Keratinocyte (primary cell): ENCODE measurements at regions not wholly inside any gene's neighbourhood (a gene's known extent, or its start where the extent isn't known, plus 50 kb on each side); places are given as distances from the start of the nearest gene placed in this dataset.
"Not testable (repeated sequence)": the region's sequence is repeated elsewhere in the genome, so short reads cannot be mapped to it uniquely, and the experiment has no call there.

Experiments used
- DNase-seq: peaks from one replicate; pipeline ENCODE4 v3.0.0-alpha.2; 2011; ENCODE audit warnings: low read depth, missing footprints, low spot score
- FAIRE-seq: peaks from 2 replicates; lab custom pipeline; 2011; peaks lifted over from hg19 to GRCh38; lab: Jason Lieb, UNC
- H2AFZ ChIP-seq: 2 replicates; pipeline ENCODE4 v1.6.0; 2012; ENCODE audit warnings: low read length, control low read depth, inconsistent platforms; ENCODE audit not compliant: control insufficient read depth
- H3K27ac ChIP-seq: 2 replicates; pipeline ENCODE4 v1.5.1; 2011; ENCODE audit warnings: low read length; ENCODE audit not compliant: control insufficient read depth, insufficient read depth
- H3K27me3 ChIP-seq: 3 replicates; pipeline ENCODE4 v1.6.0; 2011; ENCODE audit warnings: low read length; ENCODE audit not compliant: control insufficient read depth, insufficient read depth; ENCODE audit errors: extremely low read depth
- H3K36me3 ChIP-seq, 2 experiments: 2 replicates in 1 of 2; 3 replicates in 1 of 2; pipeline ENCODE4 v1.5.1; 2011; ENCODE audit warnings: low read length in 2 of 2, mild to moderate bottlenecking in 1 of 2; ENCODE audit not compliant: control insufficient read depth in 2 of 2, insufficient read depth in 2 of 2; ENCODE audit errors: extremely low read depth in 1 of 2
- H3K4me1 ChIP-seq: 3 replicates; pipeline ENCODE4 v1.5.1; 2011; ENCODE audit warnings: low read length; ENCODE audit not compliant: control insufficient read depth, insufficient read depth; ENCODE audit errors: extremely low read depth
- H3K4me2 ChIP-seq: 3 replicates; pipeline ENCODE4 v1.6.0; 2011; ENCODE audit warnings: low read depth, low read length; ENCODE audit not compliant: control insufficient read depth, insufficient read depth; ENCODE audit errors: extremely low read depth
- H3K4me3 ChIP-seq, 3 experiments: fragments of 200-600 bp in 1 of 3; sonication (generic) in 1 of 3; 2 replicates in 2 of 3; 3 replicates in 1 of 3; pipeline ENCODE4 v1.5.1; 2011 to 2016; ENCODE audit warnings: low read length in 3 of 3, mild to moderate bottlenecking in 3 of 3, control low read depth in 2 of 3, inconsistent platforms in 1 of 3, low read depth in 1 of 3, mixed read lengths in 1 of 3, mixed run types in 1 of 3, moderate library complexity in 1 of 3; ENCODE audit not compliant: control insufficient read depth in 2 of 3, insufficient read depth in 2 of 3; ENCODE audit errors: extremely low read depth in 1 of 3
- H3K79me2 ChIP-seq: 2 replicates; pipeline ENCODE4 v1.6.0; 2012; ENCODE audit warnings: low read length; ENCODE audit not compliant: control insufficient read depth, insufficient read depth
- H3K9ac ChIP-seq: 3 replicates; pipeline ENCODE4 v1.6.0; 2011; ENCODE audit warnings: low read length; ENCODE audit not compliant: control insufficient read depth, insufficient read depth; ENCODE audit errors: extremely low read depth
- H3K9me1 ChIP-seq: 3 replicates; pipeline ENCODE4 v1.6.0; 2011; ENCODE audit warnings: low read length; ENCODE audit not compliant: control insufficient read depth, insufficient read depth; ENCODE audit errors: extremely low read depth
- H3K9me3 ChIP-seq: 2 replicates; pipeline ENCODE4 v1.5.1; 2012; ENCODE audit warnings: low read depth, low read length; ENCODE audit not compliant: control insufficient read depth
- H4K20me1 ChIP-seq: 3 replicates; pipeline ENCODE4 v1.6.0; 2011; ENCODE audit warnings: low read length; ENCODE audit not compliant: control insufficient read depth, insufficient read depth; ENCODE audit errors: extremely low read depth
- CTCF ChIP-seq, 3 experiments: IDR thresholded peaks in 1 of 3; conservative IDR thresholded peaks in 1 of 3; optimal IDR thresholded peaks in 1 of 3; 2 replicates in 2 of 3; 3 replicates in 1 of 3; pipeline versions ENCODE3 to v1.5.1; 2011; ENCODE audit warnings: low read length in 3 of 3, mild to moderate bottlenecking in 3 of 3, moderate library complexity in 2 of 3, control low read depth in 1 of 3, inconsistent platforms in 1 of 3; ENCODE audit not compliant: insufficient read depth in 2 of 3; ENCODE audit errors: extremely low read depth in 1 of 3
- EZH2 ChIP-seq: IDR thresholded peaks from one replicate; pipeline ENCODE4 v1.6.1; 2012; ENCODE audit warnings: inconsistent platforms, mild to moderate bottlenecking, low read length, moderate library complexity
- dilution Hi-C: fragments of 300-500 bp; cut with MboI; formaldehyde crosslinking; loops from one replicate; pipeline ENCODE4 v1.7.0; 2020; ENCODE audit warnings: low sequenced_read_pairs; ENCODE audit not compliant: extremely low pct_ligation_motif_present

DNA sequence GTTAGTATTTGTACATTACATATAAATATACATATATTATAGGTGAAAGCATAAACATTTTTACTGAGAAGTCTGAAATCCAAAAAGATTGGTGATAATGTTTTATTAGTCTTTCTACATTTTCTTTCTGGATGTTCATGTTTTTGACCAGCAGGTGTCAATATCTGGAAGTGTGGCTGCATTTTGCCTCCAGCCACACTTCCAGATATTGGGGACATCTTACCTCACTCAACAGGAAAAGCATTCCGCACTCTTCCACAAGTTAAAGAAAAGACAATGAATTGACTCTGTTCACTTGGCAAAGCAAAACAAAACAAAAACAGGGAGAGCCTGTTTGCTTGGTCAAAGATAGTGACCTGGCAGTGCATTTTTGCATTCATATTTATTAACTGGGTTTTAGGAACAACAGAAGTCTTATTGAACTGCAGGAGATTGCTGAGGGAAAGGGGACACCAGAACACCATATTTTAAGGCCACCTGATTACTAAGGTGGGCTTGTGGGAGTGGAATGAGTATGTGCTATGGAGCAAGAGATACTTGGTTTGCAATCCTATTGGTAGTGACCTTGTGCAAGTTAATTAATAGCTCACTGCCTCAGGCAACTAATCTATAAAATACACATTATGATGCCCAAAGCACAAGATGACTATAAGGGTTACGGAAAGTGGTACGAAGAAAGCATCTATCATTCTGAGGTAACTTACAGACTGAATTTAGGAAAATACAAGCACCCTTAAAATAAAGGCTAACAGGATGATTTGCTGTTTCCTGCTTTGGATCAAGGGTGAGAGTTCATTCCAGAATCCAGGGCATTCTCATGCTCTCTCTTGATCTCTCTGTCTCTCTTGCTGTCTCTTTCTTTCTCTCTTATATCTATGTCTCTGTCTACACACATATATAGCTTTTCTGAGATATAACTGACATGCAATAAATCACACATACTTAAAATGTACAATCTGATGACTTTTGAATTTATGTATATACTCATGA lies 389.9 kb upstream of the EMCN start:
- DNase-seq = no peak
- H3K9me3 ChIP-seq = no peaks in the 10 kb centered on the region
- no peaks in the 10 kb centered on the region for H3K36me3 ChIP-seq
- FAIRE-seq = peak; percentile 20
- no peaks in the 10 kb centered on the region for H4K20me1 ChIP-seq
- H3K4me3 ChIP-seq = no peak overlapping the region
- H3K9ac ChIP-seq = no peak overlapping the region
- no peak overlapping the region for H2AFZ ChIP-seq
- H3K27ac ChIP-seq = no peak overlapping the region
- no peaks in the 10 kb centered on the region for H3K79me2 ChIP-seq
- no peaks in the 10 kb centered on the region for H3K9me1 ChIP-seq
- no peak overlapping the region for H3K4me2 ChIP-seq
- H3K4me1 ChIP-seq = no peaks in the 10 kb centered on the region
- dilution Hi-C loops = no loop called here
- TF ChIP-seq CTCF (optimal IDR thresholded peaks at IDR 0.05 in 1 of 3, IDR thresholded peaks at IDR 0.05 in 1 of 3, conservative IDR thresholded peaks at IDR 0.05 in 1 of 3; ENCODE audit: extremely low read depth in 1 of 3, insufficient read depth in 2 of 3, low read length in 3 of 3) = peak; percentile 21 to 36 (median 30)
- TF ChIP-seq EZH2 = no peak
- no peaks in the 10 kb centered on the region for H3K27me3 ChIP-seq

DNA sequence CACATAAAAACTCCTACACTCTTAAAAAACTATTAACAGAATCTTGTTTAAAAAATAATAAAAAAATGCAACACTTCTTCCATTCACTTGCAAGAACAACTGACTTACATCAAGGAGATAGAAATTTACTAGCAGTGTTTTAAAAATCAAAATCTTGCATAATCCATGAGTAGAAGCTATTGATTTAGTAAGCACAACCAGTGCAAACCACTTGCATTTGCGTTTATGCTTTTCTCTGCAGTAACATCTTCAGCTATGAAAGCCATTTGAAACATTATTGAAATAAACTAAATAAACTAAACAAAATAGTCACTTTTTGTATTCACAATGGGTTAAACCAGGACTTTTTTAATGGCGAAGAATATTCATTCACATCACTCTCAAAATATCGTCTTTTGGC lies 389.2 kb upstream of the EMCN start:
- dilution Hi-C loops = no loop called here
- no peaks in the 10 kb centered on the region for H3K79me2 ChIP-seq
- no peaks in the 10 kb centered on the region for H3K9me1 ChIP-seq
- H3K9ac ChIP-seq = no peak overlapping the region
- TF ChIP-seq CTCF (optimal IDR thresholded peaks at IDR 0.05 in 1 of 3, IDR thresholded peaks at IDR 0.05 in 1 of 3, conservative IDR thresholded peaks at IDR 0.05 in 1 of 3; ENCODE audit: extremely low read depth in 1 of 3, insufficient read depth in 2 of 3, low read length in 3 of 3) = no peak
- no peak for TF ChIP-seq EZH2
- H3K4me3 ChIP-seq = no peak overlapping the region
- H4K20me1 ChIP-seq = no peaks in the 10 kb centered on the region
- H2AFZ ChIP-seq = no peak overlapping the region
- H3K4me1 ChIP-seq = no peaks in the 10 kb centered on the region
- H3K9me3 ChIP-seq = no peaks in the 10 kb centered on the region
- no peaks in the 10 kb centered on the region for H3K27me3 ChIP-seq
- no peak for FAIRE-seq
- no peaks in the 10 kb centered on the region for H3K36me3 ChIP-seq
- H3K27ac ChIP-seq = no peak overlapping the region
- DNase-seq = no peak
- H3K4me2 ChIP-seq = no peak overlapping the region

DNA sequence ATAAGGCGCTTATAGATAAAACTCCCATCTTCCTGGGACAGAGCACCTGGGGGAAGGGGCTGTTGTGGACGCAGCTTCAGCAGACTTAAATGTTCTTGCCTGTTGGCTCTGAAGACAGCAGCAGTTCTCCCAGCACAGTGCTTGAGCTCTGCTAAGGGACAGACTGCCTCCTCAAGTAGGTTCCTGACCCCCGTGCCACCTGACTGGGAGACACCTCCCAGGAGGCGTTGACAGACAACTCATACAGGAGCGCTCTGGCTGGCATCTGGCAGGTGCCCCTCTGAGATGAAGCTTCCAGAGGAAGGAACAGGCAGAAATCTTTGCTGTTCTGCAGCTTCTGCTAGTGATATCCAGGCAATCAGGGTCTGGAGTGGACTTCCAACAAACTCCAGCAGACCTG lies 383.1 kb upstream of the EMCN start:
- FAIRE-seq, H3K4me3 ChIP-seq, dilution Hi-C loops, H3K9me3 ChIP-seq, H4K20me1 ChIP-seq, H3K9me1 ChIP-seq, H3K27ac ChIP-seq, H3K27me3 ChIP-seq, DNase-seq, H3K79me2 ChIP-seq, H3K4me1 ChIP-seq, H3K9ac ChIP-seq, H3K36me3 ChIP-seq, H3K4me2 ChIP-seq, H2AFZ ChIP-seq: not testable (repeated sequence)
